OCI-LY3 (cell line): ENCODE measurements at regions not wholly inside any gene's neighbourhood (a gene's known extent, or its start where the extent isn't known, plus 50 kb on each side); places are given as distances from the start of the nearest gene placed in this dataset.

ENCODE experiments used
- H2AFZ ChIP-seq: fragments of 200-600, 300-600 bp; shearing (Covaris generic); 2 replicates; pipeline ENCODE4 v1.6.0; 2014; ENCODE audit warnings: antibody characterized with exemption, low read depth, low read length
- H3K27ac ChIP-seq: fragments of 200-600, 300-600 bp; sonication (generic); 2 replicates; pipeline ENCODE4 v1.5.1; 2014; ENCODE audit warnings: mild to moderate bottlenecking, low read length, moderate library complexity, mixed read lengths
- H3K27me3 ChIP-seq: fragments of 200-600, 300-600 bp; sonication (generic); 2 replicates; pipeline ENCODE4 v1.6.1; 2014; ENCODE audit warnings: low read depth, low read length, mixed read lengths
- H3K36me3 ChIP-seq: fragments of 200-600, 300-600 bp; sonication (generic); replicated peaks from 2 replicates; pipeline ENCODE3; 2014; ENCODE audit warnings: low read depth, low read length, mixed read lengths
- H3K4me1 ChIP-seq: fragments of 300-600, 200-600 bp; sonication (generic); 2 replicates; pipeline ENCODE4 v1.6.1; 2014; ENCODE audit warnings: low read length, mixed read lengths
- H3K4me2 ChIP-seq: fragments of 200-600, 300-600 bp; sonication (generic); 2 replicates; pipeline ENCODE4 v1.6.1; 2014; ENCODE audit warnings: low read length, mixed read lengths
- H3K4me3 ChIP-seq: fragments of 300-600, 200-600 bp; sonication (generic); 2 replicates; pipeline ENCODE4 v1.5.1; 2014; ENCODE audit warnings: antibody characterized with exemption, mild to moderate bottlenecking, low read length, moderate library complexity
- H3K79me2 ChIP-seq: fragments of 300-600, 200-600 bp; shearing (Covaris generic); 2 replicates; pipeline ENCODE4 v1.6.1; 2014; ENCODE audit warnings: mild to moderate bottlenecking, low read length, mixed read lengths
- H3K9ac ChIP-seq: fragments of 300-600, 200-600 bp; shearing (Covaris generic); 2 replicates; pipeline ENCODE4 v1.6.0; 2014; ENCODE audit warnings: mild to moderate bottlenecking, low read length, moderate library complexity
- H3K9me3 ChIP-seq: fragments of 200-600, 300-600 bp; shearing (Covaris generic); 2 replicates; pipeline ENCODE4 v1.6.1; 2014; ENCODE audit warnings: low read length, mixed read lengths; ENCODE audit not compliant: insufficient read depth
- H4K20me1 ChIP-seq: fragments of 200-600, 300-600 bp; sonication (generic); 2 replicates; pipeline ENCODE4 v1.6.1; 2016; ENCODE audit warnings: low read length, mixed read lengths; ENCODE audit not compliant: insufficient read depth
- EZH2phosphoT487 ChIP-seq: fragments of 200-600 bp; shearing (Covaris generic); IDR thresholded peaks from 2 replicates; pipeline ENCODE4 v1.6.1; 2018; ENCODE audit warnings: antibody characterized with exemption, mixed run types, low read depth
- TF ChIP-seq, protein P1 (sequence below): fragments of 200-600, 300-600 bp; sonication (generic); IDR thresholded peaks from 2 replicates; pipeline ENCODE4 v1.5.1; 2014; ENCODE audit warnings: antibody characterized with exemption, low read length, low read depth

- Histone ChIP-seq H3K36me3 (no peaks in the 10 kb centered on the region), H3K9ac (no peak overlapping the region), H2AFZ (no peak overlapping the region), H4K20me1 (no peaks in the 10 kb centered on the region), H3K27ac (no peak overlapping the region), H3K79me2 (no peaks in the 10 kb centered on the region), H3K9me3 (no peaks in the 10 kb centered on the region), H3K4me1 (peaks cover 15% of the 10 kb centered on the region), H3K4me2 (no peak overlapping the region), H3K27me3 (no peaks in the 10 kb centered on the region), H3K4me3 (no peak overlapping the region)
- no peak for TF ChIP-seq EZH2phosphoT487
- TF ChIP-seq, protein P1, sequence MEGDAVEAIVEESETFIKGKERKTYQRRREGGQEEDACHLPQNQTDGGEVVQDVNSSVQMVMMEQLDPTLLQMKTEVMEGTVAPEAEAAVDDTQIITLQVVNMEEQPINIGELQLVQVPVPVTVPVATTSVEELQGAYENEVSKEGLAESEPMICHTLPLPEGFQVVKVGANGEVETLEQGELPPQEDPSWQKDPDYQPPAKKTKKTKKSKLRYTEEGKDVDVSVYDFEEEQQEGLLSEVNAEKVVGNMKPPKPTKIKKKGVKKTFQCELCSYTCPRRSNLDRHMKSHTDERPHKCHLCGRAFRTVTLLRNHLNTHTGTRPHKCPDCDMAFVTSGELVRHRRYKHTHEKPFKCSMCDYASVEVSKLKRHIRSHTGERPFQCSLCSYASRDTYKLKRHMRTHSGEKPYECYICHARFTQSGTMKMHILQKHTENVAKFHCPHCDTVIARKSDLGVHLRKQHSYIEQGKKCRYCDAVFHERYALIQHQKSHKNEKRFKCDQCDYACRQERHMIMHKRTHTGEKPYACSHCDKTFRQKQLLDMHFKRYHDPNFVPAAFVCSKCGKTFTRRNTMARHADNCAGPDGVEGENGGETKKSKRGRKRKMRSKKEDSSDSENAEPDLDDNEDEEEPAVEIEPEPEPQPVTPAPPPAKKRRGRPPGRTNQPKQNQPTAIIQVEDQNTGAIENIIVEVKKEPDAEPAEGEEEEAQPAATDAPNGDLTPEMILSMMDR = no peak
Observed at GRCh38 chr18:44626807-44627206, 53.9 kb upstream of the SETBP1 start.

DNA sequence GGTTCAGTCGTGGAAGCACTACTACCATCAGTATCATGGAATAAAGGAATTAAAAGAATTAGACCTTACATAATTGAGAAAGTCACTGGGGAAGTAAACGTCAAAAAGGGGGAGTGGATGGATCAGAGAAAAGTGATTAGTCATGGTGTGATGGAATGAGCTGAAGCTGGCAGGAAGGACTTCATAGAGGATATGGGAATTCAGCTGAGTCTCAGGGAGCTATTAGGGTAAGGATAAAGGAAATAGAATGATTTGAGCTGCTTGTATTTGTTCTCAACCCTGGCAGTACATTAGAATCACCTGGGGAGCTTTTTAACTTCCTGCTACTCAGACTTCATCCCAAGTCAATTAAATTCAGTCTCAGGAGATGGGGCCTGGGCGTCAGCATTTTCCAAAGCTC is 53.4 kb upstream of the SETBP1 start:
- no peaks in the 10 kb centered on the region for H3K9me3 ChIP-seq
- no peak for TF ChIP-seq EZH2phosphoT487
- TF ChIP-seq, protein P1 = no peak
- peaks cover 15% of the 10 kb centered on the region for H3K4me1 ChIP-seq
- no peak overlapping the region for H2AFZ ChIP-seq
- H3K4me2 ChIP-seq = no peak overlapping the region
- H3K79me2 ChIP-seq = no peaks in the 10 kb centered on the region
- no peaks in the 10 kb centered on the region for H3K36me3 ChIP-seq
- H3K9ac ChIP-seq = no peak overlapping the region
- no peak overlapping the region for H3K27ac ChIP-seq
- H4K20me1 ChIP-seq = no peaks in the 10 kb centered on the region
- no peak overlapping the region for H3K4me3 ChIP-seq
- H3K27me3 ChIP-seq = no peaks in the 10 kb centered on the region

DNA sequence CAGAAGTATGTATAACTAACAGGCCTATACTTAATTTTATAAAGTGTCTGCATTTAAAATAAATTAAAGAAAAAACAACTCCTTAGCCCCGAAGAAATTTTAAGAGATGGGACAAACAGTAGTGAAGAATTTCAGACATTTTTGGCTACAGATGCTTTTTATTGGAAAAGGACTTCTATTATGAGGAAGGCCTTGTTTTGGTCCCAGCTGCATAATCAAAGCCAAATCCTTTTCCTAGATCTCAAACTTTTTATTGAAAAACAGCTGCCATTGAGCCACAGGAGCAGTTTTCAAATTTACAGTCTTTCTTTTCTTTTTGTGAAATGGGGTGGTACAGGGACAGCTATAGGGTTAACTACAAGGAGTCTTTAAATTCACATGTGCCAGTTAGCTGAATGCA is 51.3 kb upstream of the SETBP1 start:
- no peak overlapping the region for H3K27ac ChIP-seq
- no peak overlapping the region for H3K4me2 ChIP-seq

GRCh38 chr18:44630118-44630517 is 50.6 kb upstream of the SETBP1 start:
- Histone ChIP-seq H3K27me3 (no peaks in the 10 kb centered on the region), H4K20me1 (no peaks in the 10 kb centered on the region), H3K9ac (no peak overlapping the region), H3K4me1 (peaks cover 15% of the 10 kb centered on the region), H3K36me3 (no peaks in the 10 kb centered on the region), H3K9me3 (no peaks in the 10 kb centered on the region), H2AFZ (no peak overlapping the region), H3K4me2 (peak overlapping the region; percentile 7), H3K27ac (no peak overlapping the region), H3K4me3 (no peak overlapping the region), H3K79me2 (no peaks in the 10 kb centered on the region)
- no peak for TF ChIP-seq EZH2phosphoT487
- TF ChIP-seq, protein P1 = no peak

More for the DNA sequence above, 51.3 kb upstream of the SETBP1 start:
- Histone ChIP-seq H3K36me3 (no peaks in the 10 kb centered on the region), H3K79me2 (no peaks in the 10 kb centered on the region), H3K4me1 (peaks cover 15% of the 10 kb centered on the region), H3K9ac (no peak overlapping the region), H3K9me3 (no peaks in the 10 kb centered on the region), H3K27me3 (no peaks in the 10 kb centered on the region), H2AFZ (no peak overlapping the region), H3K4me3 (no peak overlapping the region), H4K20me1 (no peaks in the 10 kb centered on the region)
- TF ChIP-seq, protein P1 = no peak
- no peak for TF ChIP-seq EZH2phosphoT487
